GM19324 (cell line): ENCODE measurements at regions not wholly inside any gene's neighbourhood (a gene's known extent, or its start where the extent isn't known, plus 50 kb on each side); places are given as distances from the start of the nearest gene placed in this dataset.

ENCODE experiments used
- ATAC-seq: cut with Tn5 transposase; IDR thresholded peaks from one replicate; pipeline ENCODE4 v1.9.1; 2021; ENCODE audit warnings: mild to moderate bottlenecking, moderate library complexity; ENCODE audit not compliant: unreplicated experiment, low FRiP score

GRCh38 chr7:81648716-81649115 lies 121.1 kb downstream of the HGF start:
- no peak for ATAC-seq

GRCh38 chr7:81645435-81645834 lies 124.4 kb downstream of the HGF start:
- ATAC-seq = no peak

GRCh38 chr7:81641873-81642272 lies 128.0 kb downstream of the HGF start:
- ATAC-seq = peak; percentile 59

- no peak for ATAC-seq
Measured at GRCh38 chr7:81638198-81638597, 131.6 kb downstream of the HGF start.

- no peak for ATAC-seq
Measured at GRCh38 chr7:81637534-81637933, 132.3 kb downstream of the HGF start.

- no peak for ATAC-seq
Measured at GRCh38 chr7:81632418-81632817, 137.4 kb downstream of the HGF start.

- ATAC-seq = no peak
Measured at GRCh38 chr7:81630600-81630999, 139.2 kb downstream of the HGF start.

- ATAC-seq = no peak
Measured at GRCh38 chr7:81629702-81630101, 140.1 kb downstream of the HGF start.

GRCh38 chr7:81628951-81629350 lies 140.9 kb downstream of the HGF start:
- no peak for ATAC-seq

GRCh38 chr7:81627536-81628287 lies 142.1 kb downstream of the HGF start:
- ATAC-seq = no peak

- ATAC-seq = no peak
Measured at GRCh38 chr7:81626008-81626407, 143.8 kb downstream of the HGF start.

- ATAC-seq = no peak
Measured at GRCh38 chr7:81624650-81625631, 144.9 kb downstream of the HGF start.

- no peak for ATAC-seq
Measured at GRCh38 chr7:81624021-81624592, 145.7 kb downstream of the HGF start.

- ATAC-seq = no peak
Measured at GRCh38 chr7:81623251-81623855, 146.5 kb downstream of the HGF start.

GRCh38 chr7:81621893-81622292 lies 148.0 kb downstream of the HGF start:
- no peak for ATAC-seq

GRCh38 chr7:81618396-81619014 lies 151.3 kb downstream of the HGF start:
- no peak for ATAC-seq

- ATAC-seq = no peak
Measured at GRCh38 chr7:81616951-81617350, 152.9 kb downstream of the HGF start.

- no peak for ATAC-seq
Measured at GRCh38 chr7:81611805-81612204, 158.0 kb downstream of the HGF start.

- ATAC-seq = no peak
Measured at GRCh38 chr7:81611040-81611439, 158.8 kb downstream of the HGF start.

- ATAC-seq = no peak
Measured at GRCh38 chr7:81608748-81609382, 161.0 kb downstream of the HGF start.
